IPS DF 6.9 (cell line): ENCODE measurements at regions not wholly inside any gene's neighbourhood (a gene's known extent, or its start where the extent isn't known, plus 50 kb on each side); places are given as distances from the start of the nearest gene placed in this dataset.

Source experiments
- DNase-seq: peaks from one replicate; pipeline ENCODE4 v3.0.0-alpha.2; 2013; ENCODE audit warnings: low read depth, low spot score
- H3K27ac ChIP-seq: one replicate; pipeline ENCODE4 v1.5.1; 2013; ENCODE audit warnings: low read length, control low read depth
- H3K27me3 ChIP-seq: 2 replicates; pipeline ENCODE4 v1.6.1; 2013; ENCODE audit warnings: mild to moderate bottlenecking, low read length; ENCODE audit not compliant: control insufficient read depth, insufficient read depth
- H3K36me3 ChIP-seq: 2 replicates; pipeline ENCODE4 v1.6.1; 2013; ENCODE audit warnings: low read length; ENCODE audit not compliant: control insufficient read depth, insufficient read depth
- H3K4me1 ChIP-seq: 2 replicates; pipeline ENCODE4 v1.6.1; 2013; ENCODE audit warnings: low read length; ENCODE audit not compliant: control insufficient read depth, insufficient read depth
- H3K4me3 ChIP-seq: 2 replicates; pipeline ENCODE4 v1.5.1; 2013; ENCODE audit warnings: mild to moderate bottlenecking, low read length
- H3K9me3 ChIP-seq: 2 replicates; pipeline ENCODE4 v1.6.1; 2013; ENCODE audit warnings: low read length, inconsistent platforms; ENCODE audit not compliant: control insufficient read depth, insufficient read depth
- WGBS: extraction: QIAGEN DNeasy Blood & Tissue Kit; methylation state at CpG from one replicate; pipeline ENCODE4 v1.1.7; 2013; ENCODE audit warnings: mixed read lengths, missing lambda C conversion rate; ENCODE audit not compliant: insufficient read length, insufficient coverage; 5-methylcytosine and 5-hydroxymethylcytosine counted together

GRCh38 chr22:49034836-49035817, 792.5 kb downstream of the BRD1 start:
- H3K27ac ChIP-seq: no peak overlapping the region
- H3K27me3 ChIP-seq: no peaks in the 10 kb centered on the region
- H3K4me1 ChIP-seq: no peaks in the 10 kb centered on the region
- DNase-seq: no peak
- no peak overlapping the region for H3K4me3 ChIP-seq
- H3K9me3 ChIP-seq: peaks cover 30% of the 10 kb centered on the region
- no peaks in the 10 kb centered on the region for H3K36me3 ChIP-seq
- no CpG with 5 or more reads among the region's 30 CpGs for WGBS

- H3K4me3 ChIP-seq: no peak overlapping the region
- H3K36me3 ChIP-seq: no peaks in the 10 kb centered on the region
- WGBS: no CpG with 5 or more reads among the region's 9 CpGs
- DNase-seq: no peak
- H3K4me1 ChIP-seq: no peaks in the 10 kb centered on the region
- no peaks in the 10 kb centered on the region for H3K27me3 ChIP-seq
- H3K27ac ChIP-seq: no peak overlapping the region
- H3K9me3 ChIP-seq: peaks cover 23% of the 10 kb centered on the region
These were observed 794.1 kb downstream of the BRD1 start for GRCh38 chr22:49033616-49034015.

- Histone ChIP-seq H3K27ac (no peak overlapping the region), H3K9me3 (peaks cover 25% of the 10 kb centered on the region), H3K4me1 (no peaks in the 10 kb centered on the region), H3K36me3 (no peaks in the 10 kb centered on the region), H3K4me3 (no peak overlapping the region), H3K27me3 (no peaks in the 10 kb centered on the region)
- WGBS: no CpG with 5 or more reads among the region's 17 CpGs
- DNase-seq: no peak
These were observed 794.9 kb downstream of the BRD1 start for GRCh38 chr22:49032821-49033220.

GRCh38 chr22:49031746-49032330, 795.8 kb downstream of the BRD1 start:
- peaks cover 30% of the 10 kb centered on the region for H3K9me3 ChIP-seq

GRCh38 chr22:49028111-49028510, 799.6 kb downstream of the BRD1 start:
- Histone ChIP-seq H3K36me3 (no peaks in the 10 kb centered on the region; the same call in 1 of the 2 replicates), H3K9me3 (peaks cover 25% of the 10 kb centered on the region), H3K27me3 (no peaks in the 10 kb centered on the region), H3K4me3 (no peak overlapping the region), H3K4me1 (no peaks in the 10 kb centered on the region), H3K27ac (no peak overlapping the region)
- WGBS: no CpG with 5 or more reads among the region's 7 CpGs
- DNase-seq: no peak

More at GRCh38 chr22:49031746-49032330, 795.8 kb downstream of the BRD1 start:
- Histone ChIP-seq H3K27me3 (no peaks in the 10 kb centered on the region), H3K4me1 (no peaks in the 10 kb centered on the region), H3K36me3 (no peaks in the 10 kb centered on the region; the same call in 1 of the 2 replicates), H3K27ac (no peak overlapping the region), H3K4me3 (no peak overlapping the region)
- WGBS: no CpG with 5 or more reads among the region's 6 CpGs
- no peak for DNase-seq

- Histone ChIP-seq H3K36me3 (no peaks in the 10 kb centered on the region; the same call in 1 of the 2 replicates), H3K4me3 (no peak overlapping the region), H3K4me1 (no peaks in the 10 kb centered on the region), H3K27me3 (no peaks in the 10 kb centered on the region), H3K27ac (no peak overlapping the region), H3K9me3 (peaks cover 31% of the 10 kb centered on the region)
- WGBS: no CpG with 5 or more reads among the region's 9 CpGs
- DNase-seq: no peak
These were observed 800.4 kb downstream of the BRD1 start for GRCh38 chr22:49027368-49027670.

- Histone ChIP-seq H3K27me3 (no peaks in the 10 kb centered on the region), H3K4me1 (no peaks in the 10 kb centered on the region), H3K36me3 (no peaks in the 10 kb centered on the region; the same call in 1 of the 2 replicates), H3K4me3 (no peak overlapping the region), H3K9me3 (peaks cover 33% of the 10 kb centered on the region), H3K27ac (no peak overlapping the region)
- DNase-seq: no peak
- no CpG with 5 or more reads among the region's 12 CpGs for WGBS
These were observed 800.9 kb downstream of the BRD1 start for GRCh38 chr22:49026494-49027367.

GRCh38 chr22:49025791-49026493, 801.7 kb downstream of the BRD1 start:
- Histone ChIP-seq H3K27ac (no peak overlapping the region), H3K27me3 (no peaks in the 10 kb centered on the region), H3K4me1 (no peaks in the 10 kb centered on the region), H3K4me3 (no peak overlapping the region), H3K9me3 (peaks cover 37% of the 10 kb centered on the region), H3K36me3 (no peaks in the 10 kb centered on the region; the same call in 1 of the 2 replicates)
- no CpG with 5 or more reads among the region's 17 CpGs for WGBS
- DNase-seq: no peak

GRCh38 chr22:49024775-49025440, 802.8 kb downstream of the BRD1 start:
- H3K27me3 ChIP-seq: no peaks in the 10 kb centered on the region
- no peaks in the 10 kb centered on the region for H3K4me1 ChIP-seq
- no CpG with 5 or more reads among the region's 17 CpGs for WGBS
- H3K27ac ChIP-seq: no peak overlapping the region
- no peak for DNase-seq
- H3K36me3 ChIP-seq: no peaks in the 10 kb centered on the region; the same call in 1 of the 2 replicates
- H3K4me3 ChIP-seq: no peak overlapping the region
- H3K9me3 ChIP-seq: peaks cover 38% of the 10 kb centered on the region
